GM23338 (cell line): ENCODE measurements at regions not wholly inside any gene's neighbourhood (a gene's known extent, or its start where the extent isn't known, plus 50 kb on each side); places are given as distances from the start of the nearest gene placed in this dataset.

ENCODE experiments used
- ATAC-seq: fragments of 200-7000 bp; cut with Tn5 transposase; 3 replicates; pipeline ENCODE4 v1.9.1; 2020
- DNase-seq: peaks from one replicate; pipeline ENCODE4 v3.0.0-alpha.2; 2015; ENCODE audit warnings: low spot score
- H2AFZ ChIP-seq: fragments of 200-600 bp; sonication (generic); 2 replicates; pipeline ENCODE4 v1.8.0; 2016; ENCODE audit warnings: antibody characterized with exemption, mild to moderate bottlenecking, moderate library complexity
- H3F3A ChIP-seq: fragments of 200-600 bp; sonication (generic); replicated peaks from 2 replicates; pipeline ENCODE4 v1.8.0; 2017; ENCODE audit warnings: antibody characterized with exemption, mixed run types, low read depth
- H3K27ac ChIP-seq: fragments of 200-600 bp; sonication (generic); 2 replicates; pipeline ENCODE4 v1.6.1; 2016; ENCODE audit warnings: low read depth
- H3K27me3 ChIP-seq: fragments of 200-600 bp; sonication (generic); 2 replicates; pipeline ENCODE4 v1.8.0; 2016; ENCODE audit warnings: mild to moderate bottlenecking, mixed run types, moderate library complexity; ENCODE audit not compliant: insufficient read depth
- H3K36me3 ChIP-seq: fragments of 200-600 bp; sonication (generic); 2 replicates; pipeline ENCODE4 v1.8.0; 2016; ENCODE audit warnings: mild to moderate bottlenecking; ENCODE audit not compliant: insufficient read depth
- H3K4me1 ChIP-seq: fragments of 200-600 bp; sonication (generic); 2 replicates; pipeline ENCODE4 v1.8.0; 2016; ENCODE audit warnings: mild to moderate bottlenecking, moderate library complexity; ENCODE audit not compliant: insufficient read depth
- H3K4me2 ChIP-seq: fragments of 200-600 bp; sonication (generic); 2 replicates; pipeline ENCODE4 v1.7.1; 2017; ENCODE audit warnings: mixed run types
- H3K4me3 ChIP-seq: fragments of 200-600 bp; sonication (generic); 2 replicates; pipeline ENCODE4 v1.6.1; 2016; ENCODE audit warnings: mixed run types
- H3K79me2 ChIP-seq: fragments of 200-600 bp; sonication (generic); replicated peaks from 2 replicates; pipeline ENCODE4 v1.8.0; 2017; ENCODE audit warnings: mild to moderate bottlenecking; ENCODE audit not compliant: insufficient read depth
- H3K9me2 ChIP-seq: fragments of 200-600 bp; sonication (generic); 2 replicates; pipeline ENCODE4 v1.8.0; 2017; ENCODE audit not compliant: insufficient read depth
- H4K20me1 ChIP-seq: fragments of 200-600 bp; sonication (generic); replicated peaks from 2 replicates; pipeline ENCODE4 v1.8.0; 2017; ENCODE audit warnings: mild to moderate bottlenecking; ENCODE audit not compliant: insufficient read depth
- H3K27ac Mint-ChIP-seq: 2 replicates; pipeline ENCODE4 v1.8.0; 2020; ENCODE audit warnings: inconsistent platforms, mild to moderate bottlenecking, moderate library complexity, mixed read lengths
- H3K27me3 Mint-ChIP-seq: 3 replicates; pipeline ENCODE4 v1.8.0; 2022; ENCODE audit warnings: low read depth, mild to moderate bottlenecking, moderate library complexity, mixed read lengths, inconsistent platforms; ENCODE audit not compliant: insufficient read depth, poor library complexity
- H3K36me3 Mint-ChIP-seq: 3 replicates; pipeline ENCODE4 v1.8.0; 2021; ENCODE audit warnings: low read depth, mild to moderate bottlenecking, inconsistent platforms, moderate library complexity, mixed read lengths
- H3K4me1 Mint-ChIP-seq: 3 replicates; pipeline ENCODE4 v1.8.0; 2020; ENCODE audit warnings: mild to moderate bottlenecking, inconsistent platforms, mixed read lengths
- H3K4me3 Mint-ChIP-seq: 3 replicates; pipeline ENCODE4 v1.8.0; 2021; ENCODE audit warnings: moderate library complexity, mild to moderate bottlenecking, inconsistent platforms, mixed read lengths
- H3K9me3 Mint-ChIP-seq: 3 replicates; pipeline ENCODE4 v1.8.0; 2020; ENCODE audit warnings: moderate library complexity, mild to moderate bottlenecking, inconsistent platforms, mixed read lengths
- ETS1 ChIP-seq: IDR thresholded peaks from 2 replicates; pipeline ENCODE4 v1.6.1; 2016; ENCODE audit warnings: antibody characterized with exemption
- EZH2 ChIP-seq: fragments of 200-600 bp; sonication (generic); IDR thresholded peaks from one replicate; pipeline ENCODE4 v1.8.0; 2017; ENCODE audit warnings: antibody characterized with exemption, mild to moderate bottlenecking, low read depth; ENCODE audit not compliant: unreplicated experiment
- EZH2phosphoT487 ChIP-seq: fragments of 200-600 bp; sonication (generic); IDR thresholded peaks from one replicate; pipeline ENCODE4 v1.8.1; 2018; ENCODE audit warnings: antibody characterized with exemption; ENCODE audit not compliant: unreplicated experiment
- JUNB ChIP-seq: IDR thresholded peaks from one replicate; pipeline ENCODE4 v1.6.1; 2016; ENCODE audit warnings: antibody characterized with exemption; ENCODE audit not compliant: unreplicated experiment
- NANOG ChIP-seq: IDR thresholded peaks from 2 replicates; pipeline ENCODE4 v1.6.1; 2016; ENCODE audit warnings: antibody characterized with exemption, borderline replicate concordance
- STAT1 ChIP-seq: IDR thresholded peaks from one replicate; pipeline ENCODE4 v1.6.1; 2016; ENCODE audit warnings: antibody characterized with exemption; ENCODE audit not compliant: unreplicated experiment
- ZNF114 ChIP-seq: fragments of 250-450 bp; sonication (Bioruptor Pico); IDR thresholded peaks from 2 replicates; pipeline ENCODE4 v1.5.0; 2020; ENCODE audit warnings: mild to moderate bottlenecking, moderate library complexity
- TF ChIP-seq, protein P1 (sequence below): IDR thresholded peaks from one replicate; pipeline ENCODE4 v1.6.1; 2018; ENCODE audit warnings: antibody characterized with exemption; ENCODE audit not compliant: unreplicated experiment
- TF ChIP-seq, protein P2 (sequence below), 2 experiments: fragments of 200-600 bp in 1 of 2; sonication (generic) in 1 of 2; conservative IDR thresholded peaks; 2 replicates each; pipeline versions ENCODE4 v1.5.1 to v1.6.1; 2016 to 2017; ENCODE audit warnings: antibody characterized with exemption in 2 of 2, low read depth in 2 of 2, mild to moderate bottlenecking in 2 of 2, moderate library complexity in 1 of 2

- TF ChIP-seq, protein P1, sequence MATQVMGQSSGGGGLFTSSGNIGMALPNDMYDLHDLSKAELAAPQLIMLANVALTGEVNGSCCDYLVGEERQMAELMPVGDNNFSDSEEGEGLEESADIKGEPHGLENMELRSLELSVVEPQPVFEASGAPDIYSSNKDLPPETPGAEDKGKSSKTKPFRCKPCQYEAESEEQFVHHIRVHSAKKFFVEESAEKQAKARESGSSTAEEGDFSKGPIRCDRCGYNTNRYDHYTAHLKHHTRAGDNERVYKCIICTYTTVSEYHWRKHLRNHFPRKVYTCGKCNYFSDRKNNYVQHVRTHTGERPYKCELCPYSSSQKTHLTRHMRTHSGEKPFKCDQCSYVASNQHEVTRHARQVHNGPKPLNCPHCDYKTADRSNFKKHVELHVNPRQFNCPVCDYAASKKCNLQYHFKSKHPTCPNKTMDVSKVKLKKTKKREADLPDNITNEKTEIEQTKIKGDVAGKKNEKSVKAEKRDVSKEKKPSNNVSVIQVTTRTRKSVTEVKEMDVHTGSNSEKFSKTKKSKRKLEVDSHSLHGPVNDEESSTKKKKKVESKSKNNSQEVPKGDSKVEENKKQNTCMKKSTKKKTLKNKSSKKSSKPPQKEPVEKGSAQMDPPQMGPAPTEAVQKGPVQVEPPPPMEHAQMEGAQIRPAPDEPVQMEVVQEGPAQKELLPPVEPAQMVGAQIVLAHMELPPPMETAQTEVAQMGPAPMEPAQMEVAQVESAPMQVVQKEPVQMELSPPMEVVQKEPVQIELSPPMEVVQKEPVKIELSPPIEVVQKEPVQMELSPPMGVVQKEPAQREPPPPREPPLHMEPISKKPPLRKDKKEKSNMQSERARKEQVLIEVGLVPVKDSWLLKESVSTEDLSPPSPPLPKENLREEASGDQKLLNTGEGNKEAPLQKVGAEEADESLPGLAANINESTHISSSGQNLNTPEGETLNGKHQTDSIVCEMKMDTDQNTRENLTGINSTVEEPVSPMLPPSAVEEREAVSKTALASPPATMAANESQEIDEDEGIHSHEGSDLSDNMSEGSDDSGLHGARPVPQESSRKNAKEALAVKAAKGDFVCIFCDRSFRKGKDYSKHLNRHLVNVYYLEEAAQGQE, result no peak
- TF ChIP-seq JUNB (no peak), ETS1 (no peak), EZH2 (no peak), STAT1 (no peak)
These were observed 293.6 kb upstream of the SALL3 start (continued) for GRCh38 chr18:78685980-78686530.

DNA sequence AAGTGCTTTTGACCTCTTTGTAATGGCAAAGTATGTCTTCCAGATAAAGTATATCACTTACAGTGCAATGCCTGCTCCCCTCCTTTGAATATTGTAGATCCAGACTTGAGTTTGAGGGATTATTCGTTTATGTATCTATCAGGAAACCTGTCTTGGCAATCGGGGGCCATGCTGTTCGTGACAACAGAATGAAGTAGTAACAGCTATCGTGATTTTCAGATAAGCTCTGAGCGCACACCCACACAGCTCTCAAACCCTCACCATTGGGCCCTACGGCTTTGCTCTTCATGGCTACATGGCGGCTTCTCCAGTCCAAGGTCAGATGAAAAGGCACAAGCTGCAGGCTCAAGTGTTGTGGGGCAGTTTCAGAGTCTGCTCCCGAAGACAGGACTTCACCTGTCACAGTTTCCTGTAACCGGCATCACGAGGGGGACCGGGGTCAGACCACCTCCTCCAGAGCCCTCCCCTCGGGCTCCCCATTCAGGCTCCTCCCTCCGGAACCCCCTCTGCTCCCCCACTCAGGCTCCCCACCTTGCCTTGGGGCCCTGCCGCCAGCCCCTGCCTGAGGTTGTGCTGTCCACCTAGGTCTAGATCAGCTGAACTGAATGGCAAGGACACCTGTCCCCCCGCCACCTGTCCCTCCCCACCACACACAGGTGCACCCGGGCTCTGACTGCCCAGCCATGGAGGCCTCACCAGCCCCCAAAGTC is 292.5 kb upstream of the SALL3 start:
- Histone ChIP-seq H3K36me3 (no peaks in the 10 kb centered on the region), H3K79me2 (no peaks in the 10 kb centered on the region), H3K9me2 (no peaks in the 10 kb centered on the region), H3K4me2 (no peak overlapping the region), H3K27ac (no peak overlapping the region), H3K4me3 (no peak overlapping the region), H3K4me1 (no peaks in the 10 kb centered on the region), H2AFZ (no peak overlapping the region), H3K27me3 (no peaks in the 10 kb centered on the region), H3F3A (no peaks in the 10 kb centered on the region), H4K20me1 (no peaks in the 10 kb centered on the region)
- H3K27me3 Mint-ChIP-seq, result peaks cover 5% of the 10 kb centered on the region
- H3K27ac Mint-ChIP-seq, result no peak overlapping the region
- no peak for TF ChIP-seq ZNF114 (CRISPR knock-in tag)
- no peak overlapping the region for H3K4me3 Mint-ChIP-seq
- H3K4me1 Mint-ChIP-seq, result no peaks in the 10 kb centered on the region
- H3K36me3 Mint-ChIP-seq, result peaks cover 26% of the 10 kb centered on the region
- peaks cover 95% of the 10 kb centered on the region for H3K9me3 Mint-ChIP-seq
- DNase-seq (no peak), ATAC-seq (no peak)

- Histone ChIP-seq H3K4me1 (no peaks in the 10 kb centered on the region), H3K27ac (no peak overlapping the region), H3K4me2 (no peak overlapping the region), H3K4me3 (no peak overlapping the region), H3K36me3 (no peaks in the 10 kb centered on the region), H2AFZ (no peak overlapping the region), H4K20me1 (no peaks in the 10 kb centered on the region), H3K9me2 (no peaks in the 10 kb centered on the region), H3K79me2 (no peaks in the 10 kb centered on the region), H3F3A (no peaks in the 10 kb centered on the region), H3K27me3 (no peaks in the 10 kb centered on the region)
- no peaks in the 10 kb centered on the region for H3K4me1 Mint-ChIP-seq
- DNase-seq, result no peak
- H3K4me3 Mint-ChIP-seq, result no peak overlapping the region
- H3K36me3 Mint-ChIP-seq, result peaks cover 26% of the 10 kb centered on the region
- H3K27ac Mint-ChIP-seq, result no peak overlapping the region
- no peak for ATAC-seq
- peaks cover 95% of the 10 kb centered on the region for H3K9me3 Mint-ChIP-seq
- peaks cover 5% of the 10 kb centered on the region for H3K27me3 Mint-ChIP-seq
- TF ChIP-seq NANOG (no peak), EZH2phosphoT487 (no peak), JUNB (no peak), EZH2 (no peak)
- TF ChIP-seq, protein P2, sequence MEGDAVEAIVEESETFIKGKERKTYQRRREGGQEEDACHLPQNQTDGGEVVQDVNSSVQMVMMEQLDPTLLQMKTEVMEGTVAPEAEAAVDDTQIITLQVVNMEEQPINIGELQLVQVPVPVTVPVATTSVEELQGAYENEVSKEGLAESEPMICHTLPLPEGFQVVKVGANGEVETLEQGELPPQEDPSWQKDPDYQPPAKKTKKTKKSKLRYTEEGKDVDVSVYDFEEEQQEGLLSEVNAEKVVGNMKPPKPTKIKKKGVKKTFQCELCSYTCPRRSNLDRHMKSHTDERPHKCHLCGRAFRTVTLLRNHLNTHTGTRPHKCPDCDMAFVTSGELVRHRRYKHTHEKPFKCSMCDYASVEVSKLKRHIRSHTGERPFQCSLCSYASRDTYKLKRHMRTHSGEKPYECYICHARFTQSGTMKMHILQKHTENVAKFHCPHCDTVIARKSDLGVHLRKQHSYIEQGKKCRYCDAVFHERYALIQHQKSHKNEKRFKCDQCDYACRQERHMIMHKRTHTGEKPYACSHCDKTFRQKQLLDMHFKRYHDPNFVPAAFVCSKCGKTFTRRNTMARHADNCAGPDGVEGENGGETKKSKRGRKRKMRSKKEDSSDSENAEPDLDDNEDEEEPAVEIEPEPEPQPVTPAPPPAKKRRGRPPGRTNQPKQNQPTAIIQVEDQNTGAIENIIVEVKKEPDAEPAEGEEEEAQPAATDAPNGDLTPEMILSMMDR (conservative IDR thresholded peaks at IDR 0.05; ENCODE audit: low read depth in 2 of 2), result no peak
These were observed 291.9 kb upstream of the SALL3 start for GRCh38 chr18:78687736-78688135.
